ENCODE measurements at regions not wholly inside any gene's neighbourhood (a gene's known extent, or its start where the extent isn't known, plus 50 kb on each side); places are given as distances from the start of the nearest gene placed in this dataset.
"Not testable (repeated sequence)": the region's sequence is repeated elsewhere in the genome, so short reads cannot be mapped to it uniquely, and the experiment has no call there.

DNA sequence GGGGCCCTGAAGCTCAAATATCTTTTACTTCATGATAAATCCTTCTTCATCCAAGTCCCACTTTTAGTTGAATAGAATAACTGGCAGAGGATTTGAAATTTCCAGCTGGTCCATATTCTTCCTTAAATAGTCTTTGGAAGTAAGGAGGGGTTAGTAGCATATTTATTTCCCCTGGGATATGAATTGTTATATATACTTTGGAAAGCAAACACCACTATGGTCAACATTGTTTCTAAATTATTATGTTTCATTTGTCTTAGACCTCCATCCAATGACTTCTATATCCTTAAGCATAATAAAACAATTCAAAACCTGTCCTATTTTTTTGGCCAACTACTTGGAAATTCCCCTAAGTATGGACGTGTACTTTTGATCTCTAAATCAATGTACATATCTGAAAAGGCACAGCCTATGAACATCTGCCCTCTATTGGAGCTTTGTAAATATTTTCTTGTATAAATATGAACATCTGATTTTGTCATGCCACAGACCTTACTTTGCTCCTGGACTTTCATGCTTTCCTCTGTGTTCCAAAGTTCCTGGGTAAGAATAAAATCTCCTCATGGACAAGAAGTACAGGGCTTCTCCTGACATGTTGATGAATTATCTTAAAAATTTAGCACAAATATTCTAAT, 1212.0 kb downstream of the GALC start:
- Mint-ChIP-seq H3K27ac (no peak overlapping the region), H3K4me3 (no peak overlapping the region), H3K36me3 (ENCODE audit: low read depth) (no peaks in the 10 kb centered on the region), H3K9me3 (ENCODE audit: low read depth) (peaks cover 13% of the 10 kb centered on the region), H3K27me3 (no peaks in the 10 kb centered on the region), H3K4me1 (no peaks in the 10 kb centered on the region)
- POLR2A ChIA-PET: no interaction called here
- intact Hi-C loops (cut with DNase I, micrococcal nuclease): no loop called here
- DNase-seq: no peak
- ATAC-seq: no peak
- CTCF ChIA-PET: interaction anchor here (0.8 kb wide), 1 partner anchor 11 kb away, joined by 3 read pairs; no protein-coding TSS in a partner anchor

DNA sequence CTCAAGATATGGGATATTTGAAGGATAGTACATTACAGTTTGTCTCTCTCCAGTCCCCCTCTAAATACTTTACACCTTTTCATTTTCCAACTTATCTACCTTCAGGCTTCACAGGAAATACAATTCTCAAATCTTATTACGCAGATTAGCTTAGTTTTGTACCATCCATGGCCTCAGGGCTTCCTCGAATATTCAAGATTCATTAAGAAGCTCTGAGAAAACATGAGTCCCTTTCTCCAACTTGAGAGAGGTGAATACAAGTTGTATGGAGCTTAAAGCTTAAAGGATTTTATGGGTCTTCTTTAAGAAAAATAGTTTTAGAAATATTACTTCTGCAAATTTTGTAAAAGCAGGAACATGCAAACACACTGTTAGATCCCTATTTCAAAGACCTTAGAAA, 1212.5 kb downstream of the GALC start:
- DNase-seq (no peak), ATAC-seq (no peak)
- Mint-ChIP-seq H3K4me1 (no peaks in the 10 kb centered on the region), H3K27ac (no peak overlapping the region), H3K36me3 (ENCODE audit: low read depth) (no peaks in the 10 kb centered on the region), H3K9me3 (ENCODE audit: low read depth) (peaks cover 16% of the 10 kb centered on the region), H3K27me3 (no peaks in the 10 kb centered on the region), H3K4me3 (no peak overlapping the region)
- CTCF ChIA-PET: interaction anchor here (0.8 kb wide), 1 partner anchor 11 kb away, joined by 3 read pairs; no protein-coding TSS in a partner anchor
- intact Hi-C loops (cut with DNase I, micrococcal nuclease): no loop called here
- POLR2A ChIA-PET: no interaction called here

DNA sequence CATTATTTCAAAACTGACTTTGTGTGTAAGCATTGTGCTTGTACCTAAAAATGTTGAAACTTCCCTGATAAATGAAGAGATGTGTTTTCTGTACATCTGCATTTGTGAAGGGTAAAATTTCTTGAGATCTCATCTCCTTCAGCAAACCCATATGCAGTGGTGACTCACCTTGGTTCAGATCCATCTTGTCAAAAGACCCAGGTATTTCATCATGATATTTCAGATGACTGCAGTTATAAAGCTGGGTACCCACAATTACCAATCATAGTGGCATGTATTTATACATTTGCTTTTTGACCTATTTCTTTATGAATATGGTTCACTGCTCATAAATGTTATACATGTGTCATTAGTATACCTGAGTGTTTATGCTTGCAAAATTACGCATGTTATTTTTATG, 1213.6 kb downstream of the GALC start:
- no peak overlapping the region for H3K27ac Mint-ChIP-seq
- no peak overlapping the region for H3K4me3 Mint-ChIP-seq
- CTCF ChIA-PET: no interaction called here
- POLR2A ChIA-PET: no interaction called here
- H3K27me3 Mint-ChIP-seq: no peaks in the 10 kb centered on the region
- ATAC-seq (no peak), DNase-seq (no peak)
- peaks cover 19% of the 10 kb centered on the region for H3K9me3 Mint-ChIP-seq (ENCODE audit: low read depth)
- H3K36me3 Mint-ChIP-seq (ENCODE audit: low read depth): no peaks in the 10 kb centered on the region
- H3K4me1 Mint-ChIP-seq: no peaks in the 10 kb centered on the region
- intact Hi-C loops (cut with DNase I, micrococcal nuclease): no loop called here

DNA sequence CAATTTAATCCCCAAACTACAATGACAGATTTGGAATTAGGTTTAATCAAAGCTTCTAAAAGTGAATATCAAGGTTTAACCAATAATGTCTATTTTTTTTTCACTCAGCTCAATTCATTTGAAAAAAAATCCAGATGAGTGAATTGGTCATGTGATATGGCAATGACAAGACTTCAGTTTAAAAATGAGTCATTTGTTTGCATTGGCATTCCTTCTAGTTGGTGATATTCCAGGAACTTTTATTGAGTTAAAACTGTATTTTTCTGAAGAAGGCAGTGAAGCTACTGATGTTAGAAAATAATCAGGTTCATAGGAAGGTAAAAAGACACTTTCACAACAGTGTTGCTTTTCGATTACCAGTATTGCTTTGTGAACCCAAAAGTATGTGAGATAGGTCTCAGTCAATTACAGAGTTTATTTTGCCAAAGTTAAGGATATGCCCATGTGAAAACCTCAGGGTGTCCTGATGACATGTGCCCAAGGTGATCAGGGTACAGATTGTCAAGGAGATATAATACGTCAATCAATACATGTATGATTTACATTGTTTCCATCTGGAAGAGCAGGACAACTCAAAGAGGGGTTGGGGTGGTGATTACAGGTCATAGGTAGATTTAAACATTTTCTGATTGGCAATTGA, 1214.9 kb downstream of the GALC start:
- intact Hi-C loops (cut with DNase I, micrococcal nuclease): no loop called here
- peaks cover 22% of the 10 kb centered on the region for H3K9me3 Mint-ChIP-seq (ENCODE audit: low read depth)
- ChIA-PET POLR2A (no interaction called here), CTCF (no interaction called here)
- ATAC-seq (no peak), DNase-seq (no peak)
- no peak overlapping the region for H3K4me3 Mint-ChIP-seq
- no peaks in the 10 kb centered on the region for H3K36me3 Mint-ChIP-seq (ENCODE audit: low read depth)
- no peaks in the 10 kb centered on the region for H3K4me1 Mint-ChIP-seq
- H3K27ac Mint-ChIP-seq: no peak overlapping the region
- H3K27me3 Mint-ChIP-seq: no peaks in the 10 kb centered on the region

DNA sequence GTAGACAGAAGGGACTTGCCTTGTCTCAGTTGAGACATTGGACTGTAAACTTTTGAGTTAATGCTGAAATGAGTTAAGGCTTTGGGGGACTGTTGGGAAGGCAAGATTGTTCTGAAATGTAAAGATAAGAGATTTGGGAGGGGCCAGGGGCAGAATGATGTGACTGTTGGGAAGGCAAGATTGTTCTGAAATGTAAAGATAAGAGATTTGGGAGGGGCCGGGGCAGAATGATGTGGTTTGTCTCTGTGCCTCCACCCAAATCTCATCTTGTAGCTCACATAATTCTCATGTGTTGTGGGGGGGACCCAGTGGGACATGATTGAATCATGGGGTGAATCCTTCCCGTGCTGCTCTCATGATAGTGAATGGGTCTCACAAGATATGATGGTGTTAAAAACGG, 1217.1 kb downstream of the GALC start:
- CTCF ChIA-PET; intact Hi-C loops (cut with DNase I, micrococcal nuclease); H3K27ac Mint-ChIP-seq; POLR2A ChIA-PET; ATAC-seq; DNase-seq; H3K4me1 Mint-ChIP-seq; H3K36me3 Mint-ChIP-seq (ENCODE audit: low read depth); H3K4me3 Mint-ChIP-seq; H3K27me3 Mint-ChIP-seq: not testable (repeated sequence)
- H3K9me3 Mint-ChIP-seq (ENCODE audit: low read depth): peaks cover 23% of the 10 kb centered on the region

DNA sequence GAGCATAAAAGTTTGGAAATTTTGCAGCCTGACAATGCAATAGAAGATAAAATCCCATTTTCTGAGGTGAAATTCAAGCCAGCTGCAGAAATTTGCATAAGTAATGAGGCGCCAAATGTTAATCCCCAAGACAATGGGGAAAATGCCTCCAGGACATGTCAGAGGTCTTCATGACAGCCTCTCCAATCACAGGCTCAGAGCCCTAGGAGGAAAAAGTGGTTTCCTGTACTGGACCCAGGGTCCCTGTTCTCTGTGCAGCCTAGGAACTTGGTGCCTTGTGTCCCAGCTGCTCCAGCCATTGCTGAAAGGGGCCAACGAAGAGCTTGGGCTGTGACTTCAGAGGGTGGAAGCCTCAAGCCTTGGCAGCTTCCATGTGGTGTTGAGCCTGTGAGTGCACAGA, 1218.1 kb downstream of the GALC start:
- ATAC-seq (no peak), DNase-seq (no peak)
- H3K4me3 Mint-ChIP-seq: no peak overlapping the region
- ChIA-PET CTCF (no interaction called here), POLR2A (no interaction called here)
- no peaks in the 10 kb centered on the region for H3K4me1 Mint-ChIP-seq
- no peak overlapping the region for H3K27ac Mint-ChIP-seq
- intact Hi-C loops (cut with DNase I, micrococcal nuclease): no loop called here
- H3K9me3 Mint-ChIP-seq (ENCODE audit: low read depth): peaks cover 23% of the 10 kb centered on the region
- H3K27me3 Mint-ChIP-seq: no peaks in the 10 kb centered on the region
- H3K36me3 Mint-ChIP-seq (ENCODE audit: low read depth): no peaks in the 10 kb centered on the region

DNA sequence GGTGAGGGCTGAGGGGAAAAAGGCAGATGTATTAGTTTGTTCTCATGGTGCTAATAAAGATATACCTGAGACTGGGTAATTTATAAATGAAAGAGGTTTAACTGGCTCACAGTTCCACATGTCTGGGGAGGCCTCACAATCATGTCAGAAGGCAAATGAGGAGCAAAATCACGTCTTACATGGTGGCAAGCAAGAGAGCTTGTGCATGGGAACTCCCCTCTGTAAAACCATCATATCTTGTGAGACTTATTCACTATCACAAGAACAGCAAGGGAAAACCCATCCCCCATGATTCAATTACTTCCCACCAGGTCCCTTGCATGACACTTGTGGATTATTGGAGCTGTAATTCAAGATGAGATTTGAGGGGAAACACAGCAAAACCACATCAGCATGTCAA, 1220.9 kb downstream of the GALC start:
- DNase-seq (no peak), ATAC-seq (no peak)
- Mint-ChIP-seq H3K9me3 (ENCODE audit: low read depth) (peaks cover 20% of the 10 kb centered on the region), H3K4me3 (no peak overlapping the region), H3K36me3 (ENCODE audit: low read depth) (no peaks in the 10 kb centered on the region), H3K27ac (no peak overlapping the region), H3K27me3 (no peaks in the 10 kb centered on the region), H3K4me1 (no peaks in the 10 kb centered on the region)
- ChIA-PET CTCF (no interaction called here), POLR2A (no interaction called here)
- intact Hi-C loops (cut with DNase I, micrococcal nuclease): no loop called here

DNA sequence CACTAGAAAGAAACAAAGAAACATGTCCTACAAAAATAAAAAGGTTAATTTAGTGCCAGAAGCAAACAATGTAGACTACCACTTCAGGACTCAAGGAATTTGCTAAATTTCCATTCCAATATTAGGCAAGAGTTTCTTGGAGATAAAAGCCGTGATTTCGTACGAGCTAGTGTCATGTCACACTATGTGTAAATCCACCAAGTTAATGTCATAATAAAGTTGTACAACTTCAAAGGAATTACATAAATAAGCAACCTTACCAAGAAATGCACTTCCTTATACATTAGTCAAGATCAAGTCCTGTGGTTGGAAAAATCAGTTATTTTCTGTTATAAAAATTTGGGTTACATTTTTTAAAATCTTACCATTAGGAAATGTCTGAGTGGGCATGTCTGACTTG, 1222.8 kb downstream of the GALC start:
- Mint-ChIP-seq H3K4me3 (no peak overlapping the region), H3K27me3 (no peaks in the 10 kb centered on the region), H3K9me3 (ENCODE audit: low read depth) (peaks cover 14% of the 10 kb centered on the region), H3K36me3 (ENCODE audit: low read depth) (no peaks in the 10 kb centered on the region), H3K4me1 (no peaks in the 10 kb centered on the region), H3K27ac (no peak overlapping the region)
- ChIA-PET POLR2A (no interaction called here), CTCF (no interaction called here)
- no peak for ATAC-seq
- DNase-seq: no peak
- intact Hi-C loops (cut with DNase I, micrococcal nuclease): no loop called here

DNA sequence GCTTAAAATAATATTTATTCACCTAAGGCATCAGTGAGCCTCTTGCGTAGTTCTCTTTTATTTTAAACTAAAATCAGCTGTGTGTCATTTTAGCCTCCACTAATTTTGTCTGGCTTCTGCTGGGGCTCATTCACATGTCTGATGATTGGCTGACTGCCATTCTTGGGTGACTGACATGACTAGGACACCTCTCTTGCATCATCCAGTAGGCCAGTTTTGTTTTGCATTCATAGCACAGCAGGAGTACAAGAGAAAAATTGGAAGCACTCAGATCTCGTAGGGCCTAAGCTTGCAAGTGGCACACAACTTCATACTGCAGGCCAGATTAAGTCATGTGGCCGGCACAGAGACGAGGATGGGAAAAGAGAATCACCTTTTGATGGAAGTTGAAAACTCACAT, 1226.5 kb downstream of the GALC start:
- ATAC-seq: no peak
- Mint-ChIP-seq H3K36me3 (ENCODE audit: low read depth) (no peaks in the 10 kb centered on the region), H3K4me3 (no peak overlapping the region), H3K27me3 (no peaks in the 10 kb centered on the region), H3K9me3 (ENCODE audit: low read depth) (peaks cover 1% of the 10 kb centered on the region), H3K4me1 (no peaks in the 10 kb centered on the region), H3K27ac (no peak overlapping the region)
- POLR2A ChIA-PET: no interaction called here
- CTCF ChIA-PET: interaction anchor here (0.8 kb wide), 1 partner anchor 71 kb away, joined by 5 read pairs; no protein-coding TSS in a partner anchor
- intact Hi-C loops (cut with DNase I, micrococcal nuclease): no loop called here
- no peak for DNase-seq

DNA sequence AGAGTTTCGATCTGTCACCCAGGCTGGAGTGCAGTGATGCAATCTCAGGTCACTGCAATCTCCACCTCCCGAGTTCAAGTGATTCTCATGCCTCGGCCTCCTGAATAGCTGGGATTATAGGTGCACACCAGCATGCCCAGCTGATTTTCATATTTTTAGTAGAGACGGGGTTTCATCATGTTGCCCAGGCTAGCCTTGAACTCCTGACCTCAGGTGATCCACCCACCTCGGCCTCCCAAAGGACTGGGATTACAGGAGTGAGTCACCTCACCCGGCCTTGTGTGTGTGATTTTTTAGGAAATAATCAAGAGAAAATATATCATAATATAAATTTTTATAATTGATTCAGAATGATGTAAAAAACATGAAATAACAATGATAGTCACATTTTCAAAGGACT, 1231.4 kb downstream of the GALC start:
- no peaks in the 10 kb centered on the region for H3K36me3 Mint-ChIP-seq (ENCODE audit: low read depth)
- H3K9me3 Mint-ChIP-seq (ENCODE audit: low read depth): no peaks in the 10 kb centered on the region
- DNase-seq: no peak
- no peak overlapping the region for H3K27ac Mint-ChIP-seq
- no peaks in the 10 kb centered on the region for H3K4me1 Mint-ChIP-seq
- no peaks in the 10 kb centered on the region for H3K27me3 Mint-ChIP-seq
- POLR2A ChIA-PET: no interaction called here
- H3K4me3 Mint-ChIP-seq: no peak overlapping the region
- CTCF ChIA-PET: interaction anchor here (0.6 kb wide), 1 partner anchor 545 kb away, joined by 3 read pairs; no protein-coding TSS in a partner anchor
- no peak for ATAC-seq
- intact Hi-C loops (cut with DNase I, micrococcal nuclease): no loop called here

DNA sequence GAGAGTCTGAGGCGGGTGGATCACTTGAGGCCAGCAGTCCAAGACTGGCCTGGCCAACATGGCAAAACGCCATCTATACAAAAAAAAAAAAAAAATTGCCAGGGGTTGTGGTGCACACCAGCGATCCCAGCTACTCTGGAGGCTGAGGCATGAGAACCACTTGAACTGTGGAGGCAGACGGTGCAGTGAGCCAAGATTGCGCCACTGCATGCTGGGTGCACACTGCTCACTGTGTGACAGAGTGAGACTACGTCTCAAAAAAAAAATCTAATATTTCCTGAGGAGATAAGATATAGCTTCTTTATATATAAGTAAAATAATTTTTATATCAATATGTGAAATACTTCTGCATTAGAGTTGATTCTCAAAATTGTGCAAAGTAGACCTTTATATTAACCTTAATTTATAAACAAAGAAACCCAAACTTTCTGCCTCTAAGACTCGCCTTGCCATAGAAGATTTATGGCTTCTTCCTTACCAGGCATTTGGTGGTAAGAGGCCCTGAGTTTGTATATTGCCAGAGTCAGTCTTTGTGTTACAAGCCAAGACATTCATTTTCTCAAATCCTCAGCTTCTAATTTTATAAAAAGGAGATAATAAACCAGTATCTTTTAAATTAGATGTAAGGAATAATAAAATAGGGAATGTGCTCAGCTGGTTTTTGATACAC, 1226.7 kb downstream of the FLRT2 start:
- no peak overlapping the region for H3K4me3 Mint-ChIP-seq
- ChIA-PET POLR2A (no interaction called here), CTCF (no interaction called here)
- no peak for DNase-seq
- H3K4me1 Mint-ChIP-seq: no peaks in the 10 kb centered on the region
- H3K27me3 Mint-ChIP-seq: no peaks in the 10 kb centered on the region
- no peak for ATAC-seq
- no peak overlapping the region for H3K27ac Mint-ChIP-seq
- intact Hi-C loops (cut with DNase I, micrococcal nuclease): no loop called here
- H3K36me3 Mint-ChIP-seq (ENCODE audit: low read depth): no peaks in the 10 kb centered on the region
- peaks cover 19% of the 10 kb centered on the region for H3K9me3 Mint-ChIP-seq (ENCODE audit: low read depth)

DNA sequence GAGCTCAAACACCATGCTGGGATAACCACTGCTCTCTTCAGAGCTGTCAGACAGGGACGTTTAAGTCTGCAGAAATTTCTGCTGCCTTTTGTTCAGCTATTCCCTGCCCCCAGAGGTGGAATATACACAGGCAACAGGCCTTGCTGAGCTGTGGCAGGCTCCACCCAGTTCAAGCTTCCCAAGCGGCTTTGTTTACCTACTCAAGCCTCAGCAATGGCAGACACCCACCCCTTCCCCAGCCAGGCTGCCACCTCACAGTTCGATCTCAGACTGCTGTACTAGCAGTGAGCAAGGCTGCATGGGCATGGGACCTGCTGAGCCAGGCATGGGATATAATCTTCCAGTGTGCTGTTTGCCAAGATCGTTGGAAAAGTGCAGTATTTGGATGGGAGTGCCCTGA, 1220.5 kb downstream of the FLRT2 start:
- intact Hi-C loops (cut with DNase I, micrococcal nuclease); ATAC-seq; H3K27ac Mint-ChIP-seq; H3K4me1 Mint-ChIP-seq; H3K36me3 Mint-ChIP-seq (ENCODE audit: low read depth); POLR2A ChIA-PET; DNase-seq; H3K4me3 Mint-ChIP-seq; H3K27me3 Mint-ChIP-seq: not testable (repeated sequence)
- H3K9me3 Mint-ChIP-seq (ENCODE audit: low read depth): peaks cover 23% of the 10 kb centered on the region
- CTCF ChIA-PET: interaction anchor here (0.8 kb wide), 1 partner anchor 330 kb away, joined by 4 read pairs; no protein-coding TSS in a partner anchor
